ENCODE measurements at regions not wholly inside any gene's neighbourhood (a gene's known extent, or its start where the extent isn't known, plus 50 kb on each side); places are given as distances from the start of the nearest gene placed in this dataset.

DNA sequence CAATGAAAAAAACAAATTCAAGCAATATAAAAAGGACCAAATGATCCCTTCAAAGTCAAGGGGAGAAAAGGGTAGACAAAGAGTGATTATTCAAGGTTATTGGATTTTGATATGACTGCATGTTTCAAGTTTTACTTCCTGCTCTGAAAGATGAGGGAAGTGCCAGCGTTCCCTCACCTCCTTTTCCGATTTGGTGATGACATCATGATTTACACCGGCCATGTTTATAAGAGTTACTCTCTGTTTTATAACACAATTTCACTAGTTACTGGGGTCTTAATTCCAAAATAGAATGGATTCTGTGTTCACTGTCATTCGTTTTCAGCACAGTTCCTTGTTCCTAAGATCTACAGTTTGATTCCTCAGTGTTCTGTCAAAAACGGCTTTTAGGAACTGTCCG is 60.5 kb upstream of the CPXM2 start:
- Histone ChIP-seq H3K4me3 (no peak overlapping the region), H3K27me3 (no peaks in the 10 kb centered on the region), H3K9me3 (no peaks in the 10 kb centered on the region), H3K36me3 (no peaks in the 10 kb centered on the region)
- DNase-seq: no peak

DNA sequence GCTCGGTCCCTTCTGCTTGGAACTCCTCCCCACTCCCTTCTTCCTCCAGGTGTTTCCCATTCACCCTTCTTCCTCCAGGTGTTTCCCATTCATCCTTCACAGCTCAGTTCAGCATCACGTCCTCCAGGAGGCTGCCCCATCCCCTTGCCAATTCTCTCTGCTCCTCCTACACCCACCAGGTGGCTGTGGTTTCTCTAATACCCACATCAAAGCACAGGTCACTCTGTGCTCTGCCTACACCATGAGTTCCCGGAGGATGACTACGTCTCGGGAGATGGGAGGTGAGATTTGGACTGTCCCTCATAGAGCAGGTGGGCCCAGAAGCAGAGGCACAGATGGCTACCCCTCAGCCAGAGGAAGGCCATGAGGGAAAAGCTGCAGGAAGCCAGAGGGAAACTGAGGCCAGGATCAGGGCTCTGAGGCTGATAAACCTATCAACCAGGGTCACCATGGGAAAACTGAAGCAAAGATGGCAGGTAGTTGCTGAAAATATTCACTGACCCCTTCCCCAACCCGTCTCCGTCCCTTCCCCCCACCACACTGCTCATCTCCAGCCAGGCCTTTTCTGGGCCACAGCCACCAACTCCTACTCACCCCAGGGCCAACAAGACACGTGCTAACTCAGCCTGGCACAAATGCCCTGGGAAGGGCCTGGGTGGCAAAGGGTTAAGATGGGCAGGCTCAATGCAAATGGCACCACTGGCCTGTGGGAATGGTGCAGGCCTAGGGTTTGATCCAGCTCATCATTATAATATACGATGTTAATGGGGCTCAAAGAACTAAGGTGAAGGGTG is 56.6 kb upstream of the CPXM2 start:
- no peaks in the 10 kb centered on the region for H3K36me3 ChIP-seq
- H3K9me3 ChIP-seq: no peaks in the 10 kb centered on the region
- H3K4me3 ChIP-seq: no peak overlapping the region
- DNase-seq: no peak
- no peaks in the 10 kb centered on the region for H3K27me3 ChIP-seq

DNA sequence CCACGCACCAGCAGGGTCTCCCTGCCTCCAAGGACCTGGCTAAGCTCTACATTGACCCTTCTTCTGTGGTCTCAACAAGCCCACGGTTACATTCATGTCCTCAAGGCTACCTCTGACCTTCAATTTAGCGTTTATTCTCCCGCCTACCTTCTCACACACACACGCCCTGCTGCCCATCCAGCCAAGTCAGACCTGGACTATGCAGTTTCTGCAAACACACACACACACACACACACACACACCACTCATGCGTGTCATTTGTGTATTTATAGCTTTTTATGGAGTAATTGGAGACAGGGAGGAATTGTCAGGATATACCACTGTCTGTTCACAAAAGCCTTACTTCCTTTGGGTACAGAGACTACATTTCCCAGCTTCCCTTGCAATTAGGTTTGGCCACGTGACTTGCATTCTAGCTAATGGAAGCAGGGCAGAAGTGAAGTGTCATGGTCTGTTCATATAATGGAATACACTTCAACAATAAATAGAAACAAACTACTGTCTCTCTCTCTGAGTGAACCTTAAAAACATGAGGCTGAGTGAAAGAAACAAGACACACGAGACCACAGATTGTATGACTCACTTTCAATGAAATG is 53.8 kb upstream of the CPXM2 start:
- Histone ChIP-seq H3K9me3 (no peaks in the 10 kb centered on the region), H3K27me3 (no peaks in the 10 kb centered on the region), H3K4me3 (no peak overlapping the region), H3K36me3 (no peaks in the 10 kb centered on the region)
- DNase-seq: peak; percentile 30

DNA sequence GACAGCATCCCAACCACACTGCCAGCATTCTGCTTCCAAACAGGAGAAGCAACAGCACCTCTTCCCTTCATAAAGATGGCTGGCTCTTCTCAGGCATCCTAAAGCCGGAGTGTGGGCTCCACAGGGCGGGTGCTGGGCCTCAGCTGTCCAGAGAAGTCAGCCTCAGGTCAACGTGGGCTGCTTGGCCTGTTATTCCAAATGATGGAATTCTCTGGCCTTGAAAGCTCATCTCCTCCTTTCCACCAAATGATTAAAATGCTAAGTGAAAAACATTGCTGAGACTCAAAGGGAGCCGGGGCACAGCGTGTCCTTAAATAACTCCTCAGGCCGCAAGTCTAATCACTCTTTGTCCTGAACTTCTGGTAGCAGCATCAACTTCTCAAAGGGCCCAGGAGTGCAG is 53.1 kb upstream of the CPXM2 start:
- Histone ChIP-seq H3K36me3 (no peaks in the 10 kb centered on the region), H3K9me3 (no peaks in the 10 kb centered on the region), H3K4me3 (no peak overlapping the region), H3K27me3 (no peaks in the 10 kb centered on the region)
- no peak for DNase-seq

DNA sequence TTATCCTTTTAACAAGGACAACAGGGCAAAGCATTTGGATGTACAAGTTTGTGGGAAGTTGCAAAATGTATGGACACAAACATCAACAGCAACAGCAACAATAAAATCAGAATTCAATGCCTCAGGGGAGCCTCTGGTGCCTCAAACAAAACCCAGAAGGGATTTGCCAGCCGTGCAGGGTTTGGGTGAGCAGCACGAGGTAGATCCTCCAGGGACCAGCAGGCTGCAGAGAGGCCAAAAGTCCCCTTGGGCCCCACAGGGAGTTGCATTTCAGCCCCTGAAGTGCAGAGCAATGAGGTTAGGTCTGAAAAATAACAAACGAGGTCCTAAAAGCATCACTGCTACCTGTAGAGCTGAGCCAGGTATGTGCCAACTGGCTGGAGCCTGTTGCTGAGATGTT is 51.7 kb upstream of the CPXM2 start:
- no peak overlapping the region for H3K4me3 ChIP-seq
- no peaks in the 10 kb centered on the region for H3K27me3 ChIP-seq
- H3K36me3 ChIP-seq: no peaks in the 10 kb centered on the region
- H3K9me3 ChIP-seq: no peaks in the 10 kb centered on the region
- DNase-seq: no peak

DNA sequence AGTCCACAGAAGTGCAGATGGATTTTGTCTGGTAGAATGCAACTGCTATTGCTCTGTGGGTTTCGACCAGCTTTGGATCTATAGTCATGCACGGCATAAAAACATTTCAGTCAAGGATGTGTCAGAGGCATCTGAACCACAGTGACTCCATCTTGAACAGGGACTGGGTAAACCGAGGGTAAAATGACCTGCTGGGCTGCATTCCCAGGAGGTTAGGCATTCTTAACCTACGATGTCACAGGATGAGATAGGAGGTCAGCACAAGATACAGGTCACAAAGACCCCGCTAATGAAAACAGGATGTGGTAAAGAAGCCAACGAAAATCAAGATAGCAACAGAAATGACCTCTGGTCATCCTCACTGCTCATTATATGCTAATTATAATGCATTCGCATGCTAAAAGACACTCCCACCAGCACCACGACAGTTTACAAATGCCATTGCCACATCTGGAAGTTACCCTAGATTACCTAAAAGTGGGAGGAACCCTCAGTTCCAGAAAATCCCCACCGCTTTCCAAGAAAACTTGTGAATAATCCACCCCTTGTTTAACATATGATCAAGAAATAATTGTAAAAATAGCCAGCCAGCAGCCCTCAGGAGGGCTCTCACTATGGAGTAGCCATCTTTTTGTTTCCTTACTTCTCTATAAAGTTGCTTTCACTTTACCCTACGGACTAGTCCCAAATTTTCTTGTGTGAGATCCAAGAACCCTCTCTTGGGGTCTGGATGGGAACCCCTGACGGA is 50.7 kb upstream of the CPXM2 start:
- no peak for DNase-seq
- no peaks in the 10 kb centered on the region for H3K36me3 ChIP-seq
- H3K9me3 ChIP-seq: no peaks in the 10 kb centered on the region
- H3K4me3 ChIP-seq: no peak overlapping the region
- no peaks in the 10 kb centered on the region for H3K27me3 ChIP-seq
